PFSK-1 (cell line): ENCODE measurements at regions not wholly inside any gene's neighbourhood (a gene's known extent, or its start where the extent isn't known, plus 50 kb on each side); places are given as distances from the start of the nearest gene placed in this dataset.

ENCODE experiments used
- FOXP2 ChIP-seq: optimal IDR thresholded peaks from 2 replicates; pipeline ENCODE3; 2011; ENCODE audit warnings: borderline replicate concordance, control low read depth, inconsistent platforms; ENCODE audit not compliant: insufficient read depth; ENCODE audit errors: extremely low read length, extremely low read depth
- POLR2AphosphoS5 ChIP-seq: IDR thresholded peaks from 2 replicates; pipeline ENCODE4 v1.6.1; 2012; ENCODE audit warnings: low read depth, mild to moderate bottlenecking, control low read depth, low read length, moderate library complexity
- SIN3A ChIP-seq: IDR thresholded peaks from 2 replicates; pipeline ENCODE4 v1.6.1; 2012; ENCODE audit warnings: mild to moderate bottlenecking, low read length, moderate library complexity, borderline replicate concordance; ENCODE audit not compliant: insufficient read depth
- TAF1 ChIP-seq: IDR thresholded peaks from 2 replicates; pipeline ENCODE4 v1.6.1; 2012; ENCODE audit warnings: low read length, control low read depth, borderline replicate concordance; ENCODE audit not compliant: insufficient read depth
- TF ChIP-seq, protein P1 (sequence below), 2 experiments: IDR thresholded peaks; 2 replicates each; pipeline versions ENCODE4 v1.6.1 to v1.8.0; 2011 to 2012; ENCODE audit warnings: low read depth in 2 of 2, low read length in 2 of 2, control low read depth in 1 of 2, inconsistent platforms in 1 of 2, mild to moderate bottlenecking in 1 of 2, moderate library complexity in 1 of 2; ENCODE audit not compliant: insufficient read depth in 1 of 2

DNA sequence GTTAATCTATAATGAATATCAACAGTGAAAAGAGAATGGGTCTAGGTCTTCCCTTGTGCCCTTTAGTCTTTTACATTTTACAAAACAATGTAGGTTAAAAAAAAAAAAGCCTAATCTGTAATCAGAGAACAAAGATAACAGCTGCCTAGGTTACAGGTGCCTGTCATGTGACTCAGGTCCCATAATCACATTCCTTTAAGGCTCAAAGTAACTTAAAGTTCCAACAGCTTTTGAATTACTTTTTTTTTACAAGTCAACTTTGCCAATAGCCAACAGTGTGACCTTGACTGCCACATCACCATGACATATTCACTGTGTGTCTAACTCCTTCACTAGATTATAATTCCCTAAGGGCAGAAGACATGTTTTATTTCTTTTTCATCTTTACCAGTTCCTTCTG is 237.0 kb upstream of the API5 start:
- TF ChIP-seq, protein P1, sequence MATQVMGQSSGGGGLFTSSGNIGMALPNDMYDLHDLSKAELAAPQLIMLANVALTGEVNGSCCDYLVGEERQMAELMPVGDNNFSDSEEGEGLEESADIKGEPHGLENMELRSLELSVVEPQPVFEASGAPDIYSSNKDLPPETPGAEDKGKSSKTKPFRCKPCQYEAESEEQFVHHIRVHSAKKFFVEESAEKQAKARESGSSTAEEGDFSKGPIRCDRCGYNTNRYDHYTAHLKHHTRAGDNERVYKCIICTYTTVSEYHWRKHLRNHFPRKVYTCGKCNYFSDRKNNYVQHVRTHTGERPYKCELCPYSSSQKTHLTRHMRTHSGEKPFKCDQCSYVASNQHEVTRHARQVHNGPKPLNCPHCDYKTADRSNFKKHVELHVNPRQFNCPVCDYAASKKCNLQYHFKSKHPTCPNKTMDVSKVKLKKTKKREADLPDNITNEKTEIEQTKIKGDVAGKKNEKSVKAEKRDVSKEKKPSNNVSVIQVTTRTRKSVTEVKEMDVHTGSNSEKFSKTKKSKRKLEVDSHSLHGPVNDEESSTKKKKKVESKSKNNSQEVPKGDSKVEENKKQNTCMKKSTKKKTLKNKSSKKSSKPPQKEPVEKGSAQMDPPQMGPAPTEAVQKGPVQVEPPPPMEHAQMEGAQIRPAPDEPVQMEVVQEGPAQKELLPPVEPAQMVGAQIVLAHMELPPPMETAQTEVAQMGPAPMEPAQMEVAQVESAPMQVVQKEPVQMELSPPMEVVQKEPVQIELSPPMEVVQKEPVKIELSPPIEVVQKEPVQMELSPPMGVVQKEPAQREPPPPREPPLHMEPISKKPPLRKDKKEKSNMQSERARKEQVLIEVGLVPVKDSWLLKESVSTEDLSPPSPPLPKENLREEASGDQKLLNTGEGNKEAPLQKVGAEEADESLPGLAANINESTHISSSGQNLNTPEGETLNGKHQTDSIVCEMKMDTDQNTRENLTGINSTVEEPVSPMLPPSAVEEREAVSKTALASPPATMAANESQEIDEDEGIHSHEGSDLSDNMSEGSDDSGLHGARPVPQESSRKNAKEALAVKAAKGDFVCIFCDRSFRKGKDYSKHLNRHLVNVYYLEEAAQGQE (IDR thresholded peaks at IDR 0.05; ENCODE audit: insufficient read depth in 1 of 2, low read depth in 2 of 2, low read length in 2 of 2) = no peak
- no peak for TF ChIP-seq TAF1
- TF ChIP-seq FOXP2 = no peak
- no peak for TF ChIP-seq SIN3A
- TF ChIP-seq POLR2AphosphoS5 = no peak

DNA sequence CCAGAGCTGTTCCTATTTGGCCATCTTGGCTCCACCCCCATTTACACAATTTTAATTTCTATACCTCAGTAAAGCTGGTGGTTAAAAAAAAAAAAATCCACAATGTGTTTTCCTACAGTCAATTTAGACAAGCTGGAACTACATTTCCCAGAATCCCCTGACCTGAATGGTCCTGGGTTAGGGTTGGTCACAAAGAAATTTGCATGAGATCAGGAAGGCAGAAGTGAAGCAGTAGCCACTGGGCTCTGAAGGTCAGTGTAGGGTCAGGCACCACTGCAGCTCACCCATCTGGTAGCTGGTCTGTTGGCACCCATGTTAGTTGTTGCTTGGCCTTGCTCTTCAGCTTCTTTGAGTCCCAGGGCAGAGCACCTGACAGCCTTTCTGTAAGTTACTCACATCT is 210.7 kb upstream of the API5 start:
- TF ChIP-seq POLR2AphosphoS5 (no peak), FOXP2 (no peak), SIN3A (no peak), TAF1 (no peak)
- TF ChIP-seq, protein P1 (IDR thresholded peaks at IDR 0.05; ENCODE audit: insufficient read depth in 1 of 2, low read depth in 2 of 2, low read length in 2 of 2) = no peak

DNA sequence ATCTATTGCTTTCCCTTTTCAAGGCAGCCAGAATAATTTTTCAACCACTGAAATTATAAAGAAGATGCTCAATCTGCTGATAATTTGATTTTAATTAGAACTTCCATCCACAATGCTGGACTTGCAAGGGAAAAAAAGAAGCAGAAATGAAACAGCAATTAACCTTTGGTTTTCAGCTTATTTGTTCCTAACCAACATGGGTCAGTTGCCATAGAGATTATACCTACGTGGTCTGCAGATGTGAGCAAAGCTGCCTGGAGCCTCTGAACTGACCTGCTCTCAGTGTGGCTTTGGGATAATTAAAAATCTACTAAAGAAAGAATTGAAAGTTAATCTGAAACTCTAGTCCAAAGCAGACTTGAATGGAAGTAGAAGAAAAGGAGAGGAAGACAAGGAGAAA is 195.7 kb upstream of the API5 start:
- TF ChIP-seq SIN3A = no peak
- TF ChIP-seq, protein P1 (IDR thresholded peaks at IDR 0.05; ENCODE audit: insufficient read depth in 1 of 2, low read depth in 2 of 2, low read length in 2 of 2) = no peak
- TF ChIP-seq FOXP2 = no peak
- TF ChIP-seq TAF1 = no peak
- no peak for TF ChIP-seq POLR2AphosphoS5

DNA sequence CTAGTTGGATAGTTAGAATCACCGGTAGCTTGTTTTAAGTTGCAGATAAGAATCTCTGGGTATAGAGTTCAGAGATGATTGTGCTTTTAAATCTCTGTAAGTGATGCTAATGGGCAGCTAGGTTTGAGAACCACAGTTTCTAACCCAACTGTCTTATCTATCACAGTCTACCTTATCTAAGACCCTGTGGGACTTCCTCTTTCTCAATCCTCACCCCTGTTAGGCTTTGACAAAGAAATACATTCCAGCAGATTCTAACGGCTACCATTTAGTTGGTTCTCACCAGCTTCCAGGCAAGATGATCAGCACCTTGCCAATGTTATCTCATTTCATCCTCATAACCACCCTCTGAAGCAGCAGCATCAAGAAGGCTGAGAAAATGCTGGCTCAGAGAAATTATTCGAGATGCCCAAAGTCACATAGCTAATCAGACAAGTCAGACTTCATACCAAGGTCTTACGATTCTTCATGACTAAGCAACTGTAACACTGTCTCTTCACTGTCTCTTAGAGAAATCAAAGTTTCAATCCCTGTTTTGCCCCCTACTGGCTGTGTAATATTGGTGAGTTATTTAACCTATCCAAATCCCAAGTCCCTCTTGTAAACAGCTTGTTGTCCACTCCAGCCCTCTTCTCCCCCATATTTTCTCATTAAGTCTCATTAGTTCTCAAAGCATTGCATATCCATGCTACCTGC is 192.4 kb upstream of the API5 start:
- no peak for TF ChIP-seq TAF1
- no peak for TF ChIP-seq POLR2AphosphoS5
- TF ChIP-seq, protein P1 (IDR thresholded peaks at IDR 0.05; ENCODE audit: insufficient read depth in 1 of 2, low read depth in 2 of 2, low read length in 2 of 2) = no peak
- no peak for TF ChIP-seq FOXP2
- TF ChIP-seq SIN3A = no peak

DNA sequence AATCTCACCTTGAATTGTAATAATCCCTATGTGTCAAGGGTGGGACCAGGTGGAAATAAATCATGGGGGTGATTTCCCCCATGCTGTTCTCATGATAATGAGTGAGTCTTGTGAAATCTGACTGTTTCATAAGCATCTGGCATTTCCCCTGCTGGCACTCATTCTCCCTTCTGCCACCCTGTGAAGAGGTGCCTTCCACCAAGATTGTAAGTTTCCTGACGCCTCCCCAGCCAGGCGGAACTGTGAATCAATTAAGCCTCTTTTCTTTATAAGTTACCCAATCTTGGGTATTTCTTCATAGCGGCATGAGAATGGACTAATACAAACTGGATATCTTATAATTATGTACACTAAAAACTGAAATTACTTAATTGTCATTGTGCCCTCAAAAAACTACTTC is 189.2 kb upstream of the API5 start:
- TF ChIP-seq, protein P1 (IDR thresholded peaks at IDR 0.05; ENCODE audit: insufficient read depth in 1 of 2, low read depth in 2 of 2, low read length in 2 of 2) = no peak
- TF ChIP-seq SIN3A (no peak), FOXP2 (no peak), TAF1 (no peak), POLR2AphosphoS5 (no peak)
